PC-3 (cell line): ENCODE measurements at regions not wholly inside any gene's neighbourhood (a gene's known extent, or its start where the extent isn't known, plus 50 kb on each side); places are given as distances from the start of the nearest gene placed in this dataset.

Experiments
- EZH2 ChIP-seq: fragments of 300-600 bp; sonication (generic); IDR thresholded peaks from one replicate; pipeline ENCODE4 v1.6.1; 2017; ENCODE audit warnings: antibody characterized with exemption, mild to moderate bottlenecking, low read length; ENCODE audit not compliant: unreplicated experiment
- EZH2phosphoT487 ChIP-seq: fragments of 300-600 bp; sonication (generic); IDR thresholded peaks from 2 replicates; pipeline ENCODE4 v1.6.1; 2018; ENCODE audit warnings: mild to moderate bottlenecking, antibody characterized with exemption, low read length, borderline replicate concordance
- TF ChIP-seq, protein P1 (sequence below): fragments of 300-600 bp; sonication (generic); conservative IDR thresholded peaks from 2 replicates; pipeline ENCODE4 v1.5.1; 2017; ENCODE audit warnings: antibody characterized with exemption, low read depth, mild to moderate bottlenecking, low read length

DNA sequence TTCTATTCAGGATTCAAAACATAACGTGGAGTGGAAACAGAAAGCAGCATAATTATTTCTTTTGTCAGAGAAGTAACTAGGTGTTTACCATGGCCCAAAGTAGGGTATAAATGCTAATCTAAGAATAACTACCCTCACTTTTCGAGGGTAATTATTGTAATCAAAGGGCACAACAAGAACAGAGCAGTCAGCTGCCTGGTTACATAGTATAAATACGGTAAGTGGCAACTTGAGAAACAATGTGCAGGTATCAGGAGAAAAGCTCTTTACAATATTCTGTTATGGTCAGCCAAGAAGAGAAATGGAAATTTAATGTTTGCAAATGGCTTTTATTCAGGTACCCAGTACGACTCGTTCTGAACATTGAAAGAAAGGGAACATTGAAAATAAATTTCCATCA lies 242.0 kb upstream of the NPY start:
- TF ChIP-seq, protein P1, sequence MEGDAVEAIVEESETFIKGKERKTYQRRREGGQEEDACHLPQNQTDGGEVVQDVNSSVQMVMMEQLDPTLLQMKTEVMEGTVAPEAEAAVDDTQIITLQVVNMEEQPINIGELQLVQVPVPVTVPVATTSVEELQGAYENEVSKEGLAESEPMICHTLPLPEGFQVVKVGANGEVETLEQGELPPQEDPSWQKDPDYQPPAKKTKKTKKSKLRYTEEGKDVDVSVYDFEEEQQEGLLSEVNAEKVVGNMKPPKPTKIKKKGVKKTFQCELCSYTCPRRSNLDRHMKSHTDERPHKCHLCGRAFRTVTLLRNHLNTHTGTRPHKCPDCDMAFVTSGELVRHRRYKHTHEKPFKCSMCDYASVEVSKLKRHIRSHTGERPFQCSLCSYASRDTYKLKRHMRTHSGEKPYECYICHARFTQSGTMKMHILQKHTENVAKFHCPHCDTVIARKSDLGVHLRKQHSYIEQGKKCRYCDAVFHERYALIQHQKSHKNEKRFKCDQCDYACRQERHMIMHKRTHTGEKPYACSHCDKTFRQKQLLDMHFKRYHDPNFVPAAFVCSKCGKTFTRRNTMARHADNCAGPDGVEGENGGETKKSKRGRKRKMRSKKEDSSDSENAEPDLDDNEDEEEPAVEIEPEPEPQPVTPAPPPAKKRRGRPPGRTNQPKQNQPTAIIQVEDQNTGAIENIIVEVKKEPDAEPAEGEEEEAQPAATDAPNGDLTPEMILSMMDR: no peak
- TF ChIP-seq EZH2phosphoT487: no peak
- TF ChIP-seq EZH2: no peak
